T47D (cell line): ENCODE measurements at regions not wholly inside any gene's neighbourhood (a gene's known extent, or its start where the extent isn't known, plus 50 kb on each side); places are given as distances from the start of the nearest gene placed in this dataset.
"Not testable (repeated sequence)": the region's sequence is repeated elsewhere in the genome, so short reads cannot be mapped to it uniquely, and the experiment has no call there.

Source experiments
- DNase-seq, 2 experiments: peaks; one replicate each; pipeline versions ENCODE4 v3.0.0 to v3.0.0-alpha.2; 2011 to 2012; ENCODE audit warnings: low read depth in 1 of 2, low spot score in 1 of 2
- JUND ChIP-seq: IDR thresholded peaks from 2 replicates; pipeline ENCODE4 v1.6.1; 2012; ENCODE audit warnings: low read depth
- in situ Hi-C: cut with HindIII; loops from 2 replicates; pipeline ENCODE4 v1.10.0; 2016; ENCODE audit warnings: low sequenced_read_pairs, low pct_unique_long_range_greater_than_20kb

DNA sequence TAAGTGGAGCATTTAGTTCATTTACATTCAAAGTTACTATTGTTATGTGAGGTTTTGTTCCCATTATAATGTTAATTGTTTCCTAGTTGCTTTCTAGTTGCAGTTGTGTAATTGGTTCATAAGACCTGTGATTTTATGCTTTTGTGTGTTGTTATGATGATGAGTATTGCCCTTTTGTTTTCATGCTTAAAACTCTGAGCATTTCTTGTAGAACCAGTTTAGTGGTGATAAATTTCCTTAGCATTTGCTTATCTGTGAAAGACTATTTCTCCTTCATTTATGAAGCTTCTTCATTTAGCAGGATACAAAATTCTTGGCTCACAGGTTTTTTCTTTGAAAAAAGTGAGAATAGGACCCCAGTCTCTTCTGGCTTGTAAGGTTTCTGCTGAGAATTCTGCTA is 274.8 kb upstream of the SPAG17 start:
- TF ChIP-seq JUND: no peak
- in situ Hi-C loops: no loop called here
- DNase-seq: no peak

DNA sequence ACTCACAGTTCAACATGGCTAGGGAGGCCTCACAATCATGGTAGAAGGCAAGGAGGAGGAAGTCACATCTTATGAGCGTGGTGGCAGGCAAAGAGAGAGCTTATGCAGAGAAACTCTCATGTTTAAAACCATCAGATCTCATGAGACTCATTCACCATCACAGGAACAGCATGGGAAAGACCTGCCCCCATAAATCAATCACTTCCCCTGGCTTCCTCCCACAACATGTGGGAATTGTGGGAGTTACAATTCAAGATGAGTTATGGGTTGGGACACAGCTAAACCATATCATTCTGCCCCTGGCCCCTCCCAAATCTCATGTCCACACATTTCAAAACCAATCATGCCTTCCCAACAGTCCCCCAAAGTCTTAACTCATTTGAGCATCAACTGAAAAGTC is 268.8 kb upstream of the SPAG17 start:
- DNase-seq, in situ Hi-C loops: not testable (repeated sequence)

DNA sequence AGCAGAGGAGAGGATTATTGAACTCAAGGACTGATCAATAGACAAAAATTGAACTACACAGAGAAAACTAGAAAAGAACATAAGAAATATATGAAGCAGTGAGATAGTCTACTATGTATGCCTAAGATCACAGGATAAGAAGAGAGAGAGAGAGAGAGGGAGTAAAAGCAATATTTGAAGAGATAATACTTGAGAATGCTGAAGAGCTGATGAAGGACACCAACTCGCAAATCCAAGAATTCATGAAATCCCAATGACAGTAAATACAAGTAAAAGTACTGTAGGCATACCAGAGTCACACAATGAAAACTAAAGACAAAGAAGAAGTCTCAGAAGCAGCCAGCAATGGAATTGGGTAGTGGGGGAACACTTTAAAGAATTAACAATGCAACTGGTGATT is 260.1 kb upstream of the SPAG17 start:
- no peak for DNase-seq
- in situ Hi-C loops: no loop called here
- no peak for TF ChIP-seq JUND

DNA sequence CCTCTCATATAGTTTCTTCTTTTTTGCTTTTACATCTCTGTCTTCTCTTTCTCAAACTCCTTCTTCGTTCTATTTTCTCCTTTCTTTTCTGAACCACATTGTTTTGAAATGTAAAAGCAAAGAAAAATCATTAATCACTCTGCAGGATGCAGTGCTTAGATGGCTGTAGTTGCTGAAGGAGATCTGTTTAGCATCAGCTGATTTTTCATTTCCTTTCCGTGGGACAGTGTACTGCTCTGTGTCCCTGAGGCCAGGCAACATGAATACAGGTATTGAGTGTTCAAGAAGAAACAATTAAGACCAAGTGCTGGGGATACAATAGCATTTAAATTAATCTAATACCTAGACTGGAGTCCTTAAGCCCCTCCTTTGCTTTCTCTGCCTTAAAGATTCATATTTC is 257.2 kb upstream of the SPAG17 start:
- no peak for TF ChIP-seq JUND
- in situ Hi-C loops: no loop called here
- DNase-seq: no peak

DNA sequence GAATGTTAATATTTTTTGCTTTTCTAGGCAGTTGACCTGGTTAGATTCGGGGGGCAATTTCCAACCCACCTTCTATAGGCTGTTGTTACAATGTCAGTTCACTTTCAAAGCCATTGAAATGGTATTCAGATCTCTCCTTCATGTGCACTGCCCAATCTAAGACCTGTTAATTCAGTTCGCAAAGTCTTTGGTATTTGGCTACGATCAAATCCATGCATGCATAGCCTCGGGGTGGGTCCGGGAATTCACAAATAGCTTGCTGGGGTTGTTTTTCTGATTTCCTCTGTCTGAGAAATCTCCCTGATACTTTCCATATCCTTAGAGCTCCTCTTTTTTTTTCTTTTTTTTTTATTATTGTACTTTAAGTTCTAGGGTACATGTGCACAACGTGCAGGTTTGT is 252.6 kb upstream of the SPAG17 start:
- TF ChIP-seq JUND: no peak
- in situ Hi-C loops: no loop called here
- peak in 1 of 2 experiments; percentile 4 for DNase-seq

DNA sequence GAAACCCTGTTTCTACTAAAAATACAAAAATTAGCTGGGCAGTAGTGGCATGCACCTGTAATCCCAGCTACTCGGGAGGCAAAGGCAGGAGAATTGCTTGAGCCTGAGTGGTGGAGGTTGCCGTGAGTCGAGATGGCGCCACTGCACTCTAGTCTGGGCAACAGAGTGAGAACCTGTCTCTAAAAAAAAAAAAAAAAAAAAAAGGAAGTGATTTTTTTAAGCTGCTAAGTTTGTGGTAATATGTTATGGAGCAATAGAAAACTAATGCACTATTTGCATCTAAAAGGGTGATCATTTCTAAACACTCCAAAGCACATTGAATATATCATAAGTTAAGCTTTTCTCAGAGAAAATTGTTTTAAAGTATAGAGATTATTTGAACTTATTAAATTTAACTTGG is 244.8 kb upstream of the SPAG17 start:
- TF ChIP-seq JUND: no peak
- in situ Hi-C loops: no loop called here
- DNase-seq: no peak

DNA sequence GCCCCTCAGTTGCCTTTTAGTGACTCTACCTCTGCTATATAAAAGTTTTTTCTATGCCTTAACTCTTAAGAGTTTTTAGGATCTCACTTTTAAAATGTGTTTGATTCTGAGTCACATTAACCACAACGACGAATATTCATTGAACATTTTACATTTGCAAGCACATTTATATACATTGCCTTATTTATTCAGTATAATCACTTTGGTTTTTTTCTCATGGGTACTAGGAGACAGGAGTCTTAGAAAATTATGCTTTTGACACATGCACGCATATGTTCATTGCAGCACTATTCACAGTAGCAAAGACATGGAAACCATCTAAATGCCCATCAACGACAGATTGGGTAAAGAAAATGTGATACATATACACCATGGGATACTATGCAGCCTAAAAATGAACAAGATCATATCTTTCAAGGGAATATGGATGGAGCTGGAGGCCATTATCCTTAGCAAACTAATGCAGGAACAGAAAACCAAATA is 236.9 kb upstream of the SPAG17 start:
- in situ Hi-C loops: no loop called here
- no peak for DNase-seq
- no peak for TF ChIP-seq JUND

DNA sequence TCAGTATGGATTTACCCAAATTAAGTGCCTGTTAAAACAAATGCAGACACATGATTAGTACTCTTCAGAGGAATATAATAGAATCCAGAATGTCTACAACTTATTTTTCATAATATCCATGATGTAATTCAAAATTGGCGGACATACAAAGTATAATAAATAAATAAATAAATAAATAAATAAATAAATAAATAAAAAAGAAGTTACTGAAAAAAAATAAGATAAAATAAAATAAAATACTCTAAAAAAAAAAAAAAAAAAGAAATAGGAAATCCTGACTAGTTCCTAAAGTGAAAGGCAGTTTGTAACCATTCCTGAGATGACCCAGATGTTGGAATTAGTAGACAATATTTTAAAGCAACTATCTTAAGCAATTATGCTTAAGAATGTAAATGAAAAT is 219.0 kb upstream of the SPAG17 start:
- TF ChIP-seq JUND: no peak
- in situ Hi-C loops: no loop called here
- no peak for DNase-seq

DNA sequence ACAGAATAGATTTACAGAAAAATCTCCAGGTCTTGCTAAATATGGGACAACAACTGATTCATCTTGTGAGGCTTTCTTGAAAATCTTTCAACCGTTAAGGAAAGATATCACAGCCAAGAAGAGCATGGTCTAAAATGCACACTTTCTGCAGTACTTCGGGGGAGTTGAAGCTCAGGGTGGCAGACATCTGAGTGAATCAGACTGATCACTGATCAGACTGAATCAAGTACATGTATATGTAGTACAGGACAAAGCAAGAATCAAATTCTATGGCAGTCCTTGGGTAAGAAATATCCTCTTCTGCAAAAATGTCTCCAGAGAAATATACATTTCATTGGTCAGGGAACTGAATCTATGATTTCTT is 212.4 kb upstream of the SPAG17 start:
- no peak for DNase-seq
- in situ Hi-C loops: no loop called here
- no peak for TF ChIP-seq JUND

DNA sequence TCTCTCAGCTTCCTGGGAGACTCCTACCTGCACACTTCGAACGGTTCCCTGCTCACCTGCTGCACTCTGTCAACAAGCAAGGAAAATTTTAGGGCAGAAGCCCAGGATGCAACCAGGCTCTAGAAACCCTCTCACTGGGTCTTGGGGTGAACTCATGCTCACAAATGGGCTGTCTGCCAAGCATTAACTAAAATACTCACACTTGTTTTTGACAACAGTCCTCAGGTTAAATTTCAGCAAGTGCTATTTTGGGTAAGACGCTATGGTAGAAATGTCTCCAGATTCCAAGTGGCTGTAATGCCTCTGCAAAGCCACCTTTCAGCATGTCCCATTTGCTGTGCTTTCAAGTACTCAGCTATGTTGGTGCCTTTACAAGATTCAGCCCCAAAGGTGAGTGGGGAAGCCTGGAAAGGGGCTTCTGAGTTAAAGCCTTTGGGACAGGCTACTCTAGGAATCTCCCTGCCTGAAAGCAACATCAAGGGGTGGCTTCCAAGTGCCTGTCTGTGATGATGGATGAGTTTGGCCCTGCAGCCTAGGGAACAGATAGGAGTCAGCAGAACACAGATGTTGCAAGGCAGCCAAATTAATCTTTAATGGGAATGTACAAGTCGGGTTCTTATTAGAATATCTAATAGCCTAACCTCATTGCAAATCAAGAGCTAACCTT is 211.9 kb upstream of the SPAG17 start:
- in situ Hi-C loops: no loop called here
- DNase-seq: no peak
- no peak for TF ChIP-seq JUND

DNA sequence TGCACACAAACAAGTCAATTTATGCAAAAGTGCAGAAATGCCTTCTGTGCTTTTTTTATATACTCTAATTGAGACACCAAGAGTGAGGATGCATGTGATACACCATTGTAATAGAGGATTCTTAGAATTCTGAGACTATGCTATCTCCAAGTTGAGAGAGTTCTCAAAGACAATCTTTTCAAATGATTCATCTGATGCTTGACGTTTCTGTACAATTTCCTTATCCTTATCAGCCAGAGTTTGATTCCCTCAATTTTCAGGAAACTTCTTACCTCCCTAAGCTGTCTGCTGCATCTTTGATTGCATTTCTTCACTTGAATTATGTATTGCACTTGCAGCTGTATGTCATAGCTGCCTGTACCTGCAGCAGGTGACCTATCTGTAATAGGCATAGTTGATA is 211.3 kb upstream of the SPAG17 start:
- TF ChIP-seq JUND: no peak
- in situ Hi-C loops: no loop called here
- no peak for DNase-seq

DNA sequence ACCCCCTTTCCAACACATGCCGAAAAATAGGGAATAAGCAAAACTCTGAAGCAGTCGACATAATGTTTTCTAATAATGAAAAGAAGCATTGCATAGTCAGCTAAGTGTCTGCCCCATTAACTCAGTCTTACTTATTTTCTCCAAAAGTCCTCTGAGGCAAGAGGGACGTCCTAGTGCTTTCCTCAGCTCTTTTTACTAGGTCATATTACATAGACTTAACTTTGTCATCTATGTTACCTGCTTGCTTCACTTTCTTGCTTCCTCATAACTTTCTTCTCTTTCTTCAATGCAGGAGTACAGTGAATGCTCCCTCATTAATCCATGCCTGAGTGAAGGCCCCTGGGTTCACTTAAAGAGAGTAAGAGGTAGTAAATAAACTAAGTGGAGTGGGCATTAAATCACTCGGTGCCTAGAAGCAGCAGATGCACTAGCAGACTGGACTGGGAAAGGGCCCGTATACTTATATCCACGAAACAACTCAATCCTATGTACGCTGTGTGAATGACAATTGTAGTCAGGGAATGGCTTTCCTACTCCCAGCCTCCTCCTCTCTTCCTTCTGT is 210.5 kb upstream of the SPAG17 start:
- DNase-seq: no peak
- in situ Hi-C loops: no loop called here
- TF ChIP-seq JUND: no peak

DNA sequence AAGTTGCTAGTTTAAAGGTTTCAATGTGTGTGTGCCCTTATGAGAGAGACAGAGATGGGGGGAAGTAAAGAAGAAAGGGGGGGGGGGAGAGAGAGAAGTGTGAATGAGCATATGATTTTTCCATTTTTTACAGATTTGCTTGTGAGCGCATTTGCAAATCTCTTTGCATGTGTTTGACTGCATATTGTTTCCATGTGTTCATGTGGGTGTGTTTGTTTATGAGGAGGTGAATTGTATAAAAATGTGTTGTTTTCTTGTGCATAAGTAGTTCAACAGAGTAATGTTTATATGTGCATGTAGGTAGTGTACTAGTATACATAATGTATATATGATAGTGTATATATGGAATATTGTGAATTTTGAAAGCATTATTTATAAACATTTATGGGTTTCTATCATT is 205.9 kb upstream of the SPAG17 start:
- no peak for TF ChIP-seq JUND
- in situ Hi-C loops: no loop called here
- DNase-seq: no peak
